GM19043 (cell line): ENCODE measurements at regions not wholly inside any gene's neighbourhood (a gene's known extent, or its start where the extent isn't known, plus 50 kb on each side); places are given as distances from the start of the nearest gene placed in this dataset.
"Not testable (repeated sequence)": the region's sequence is repeated elsewhere in the genome, so short reads cannot be mapped to it uniquely, and the experiment has no call there.

Experiments
- ATAC-seq: cut with Tn5 transposase; IDR thresholded peaks from one replicate; pipeline ENCODE4 v1.9.1; 2021; ENCODE audit warnings: low read depth; ENCODE audit not compliant: unreplicated experiment

DNA sequence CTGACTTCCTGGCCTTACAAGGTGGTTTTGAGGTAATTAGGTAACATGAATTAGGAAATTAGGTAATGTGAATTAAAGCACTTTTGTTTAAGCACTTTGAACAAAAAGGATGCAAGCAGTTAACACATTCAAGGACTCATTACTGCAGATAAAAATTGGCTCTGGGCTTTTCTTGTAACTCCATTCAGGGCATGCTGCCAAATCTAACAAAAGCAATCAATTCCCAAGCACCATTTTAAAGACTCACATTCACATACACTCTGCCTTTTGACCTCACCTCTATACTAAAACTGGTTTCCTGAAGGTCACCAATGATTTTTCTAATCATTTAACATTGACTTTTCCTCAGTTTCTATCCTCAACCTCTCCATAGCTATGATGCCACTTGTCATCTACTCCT lies 251.2 kb upstream of the RHOBTB1 start:
- no peak for ATAC-seq

DNA sequence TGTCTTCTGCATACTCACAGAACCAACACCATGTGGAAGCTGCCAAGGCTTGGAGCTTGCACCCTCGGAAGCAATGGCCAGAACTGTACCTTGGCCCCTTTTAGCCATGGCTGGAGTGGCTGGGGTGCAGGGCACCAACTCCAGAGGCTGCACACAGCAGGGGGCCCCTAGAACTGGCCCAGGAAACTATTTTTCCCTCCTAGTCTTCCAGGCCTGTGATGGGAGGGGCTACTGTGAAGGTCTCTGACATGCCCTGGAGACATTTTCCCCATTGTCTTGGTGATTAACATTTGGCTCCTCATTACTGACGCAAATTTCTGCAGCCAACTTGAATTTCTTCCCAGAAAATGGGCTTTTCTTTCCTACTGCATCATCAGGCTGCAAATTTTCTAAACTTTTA lies 248.6 kb upstream of the RHOBTB1 start:
- not testable (repeated sequence) for ATAC-seq

DNA sequence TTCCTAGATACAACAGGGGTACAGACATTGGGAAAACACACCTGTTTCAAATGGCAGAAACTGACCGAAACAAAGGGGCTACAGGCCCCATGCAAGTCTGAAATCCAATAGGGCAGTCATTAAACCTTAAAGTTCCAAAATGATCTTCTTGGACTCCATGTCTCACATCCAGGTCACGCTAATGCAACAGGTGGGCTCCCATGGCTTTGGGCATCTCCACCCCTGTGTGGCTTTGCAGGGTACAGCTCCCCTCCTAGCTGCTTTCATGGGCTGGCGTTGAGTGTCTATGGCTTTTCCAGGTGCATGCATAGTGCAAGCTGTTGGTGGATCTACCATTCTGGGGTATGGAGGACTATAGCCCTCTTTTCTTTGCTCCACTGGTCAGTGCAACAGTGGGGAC lies 248.1 kb upstream of the RHOBTB1 start:
- no peak for ATAC-seq

DNA sequence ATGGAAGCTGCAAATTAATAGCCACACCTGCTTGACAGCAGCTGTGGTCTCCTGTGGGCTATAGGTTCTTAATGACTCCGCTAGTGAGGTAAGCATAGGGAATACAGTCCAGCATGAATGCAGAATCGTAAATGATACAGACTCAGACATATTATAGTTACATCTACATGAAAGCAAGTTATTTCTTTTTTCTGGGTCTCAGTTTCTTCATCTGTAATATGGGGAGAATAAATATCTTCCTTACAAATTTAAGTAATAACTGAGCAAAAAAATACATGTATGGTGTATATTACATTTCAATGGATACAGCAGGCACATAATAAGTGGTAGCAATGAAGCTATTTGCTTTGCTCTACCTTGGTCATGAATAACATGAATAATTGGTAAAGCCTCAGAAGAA lies 245.9 kb upstream of the RHOBTB1 start:
- ATAC-seq = no peak

DNA sequence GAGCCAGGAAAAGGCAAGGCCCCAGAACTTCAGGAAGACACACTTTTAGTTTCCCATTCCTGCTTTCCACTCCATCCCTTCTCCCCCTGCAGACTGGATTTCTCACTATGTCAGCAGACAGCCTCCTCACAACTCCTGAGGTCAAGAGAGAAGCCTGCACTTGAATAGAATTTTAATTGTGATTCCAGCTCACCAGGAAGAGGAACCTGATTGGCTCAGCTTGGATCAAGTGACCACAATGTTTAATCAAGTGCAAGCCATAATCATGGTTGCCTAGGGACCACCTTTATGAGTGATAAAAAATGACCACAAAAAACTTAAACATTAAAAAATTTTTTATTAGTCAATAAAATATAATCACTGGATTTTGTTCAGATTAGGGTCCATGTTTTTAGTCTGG lies 244.7 kb upstream of the RHOBTB1 start:
- ATAC-seq = no peak

DNA sequence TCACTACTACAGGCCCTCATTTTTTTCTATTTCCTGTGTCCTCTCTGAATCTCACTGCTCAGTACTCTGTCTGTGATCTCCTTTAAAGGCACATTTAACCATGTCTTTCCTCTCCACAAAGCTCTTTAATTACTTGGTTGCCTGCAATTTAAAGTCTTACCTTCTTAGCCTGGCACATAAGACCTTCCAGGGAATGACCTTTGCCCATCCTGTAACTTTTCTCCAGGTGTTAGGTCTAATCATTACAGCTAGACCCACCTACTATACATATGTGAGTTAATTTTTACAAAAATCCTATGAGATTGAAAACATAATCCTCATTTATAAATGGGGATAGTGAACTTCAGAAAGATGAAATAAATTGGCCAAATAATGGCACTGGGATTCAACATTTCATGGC lies 244.1 kb upstream of the RHOBTB1 start:
- no peak for ATAC-seq

DNA sequence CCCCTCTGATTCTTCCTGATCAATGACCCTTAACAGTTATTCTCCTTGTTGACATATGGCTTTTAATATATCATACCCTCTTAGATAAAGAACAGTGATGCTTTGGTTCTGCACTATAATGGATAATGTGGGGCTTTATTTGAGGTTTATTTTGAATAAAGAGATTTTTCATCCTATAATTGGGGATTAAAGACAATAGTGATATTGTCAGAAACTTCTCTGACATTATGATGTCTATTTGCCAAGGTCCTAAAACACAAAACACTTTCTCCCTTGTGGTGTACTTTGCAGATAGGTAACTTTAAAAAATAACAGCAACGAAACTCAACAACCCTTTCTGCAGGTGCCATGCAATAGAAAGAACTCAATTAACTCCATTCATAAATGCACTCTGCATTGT lies 243.6 kb upstream of the RHOBTB1 start:
- ATAC-seq = no peak

DNA sequence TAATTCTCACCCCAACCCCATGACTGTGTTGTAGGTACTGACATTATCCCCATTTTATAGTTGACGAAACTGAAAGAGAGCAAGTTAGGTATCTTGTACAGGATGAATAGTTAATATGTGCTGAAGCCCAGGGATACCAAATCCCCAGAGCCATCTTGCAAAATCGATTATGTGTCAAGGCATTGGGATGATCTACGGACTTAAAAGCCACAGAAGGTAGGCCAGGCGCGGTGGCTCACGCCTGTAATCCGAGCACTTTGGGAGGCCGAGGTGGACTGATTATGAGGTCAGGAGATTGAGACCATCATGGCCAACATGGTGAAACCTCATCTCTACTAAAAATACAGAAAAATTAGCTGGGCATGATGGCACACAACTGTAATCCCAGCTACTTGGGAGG lies 242.4 kb upstream of the RHOBTB1 start:
- no peak for ATAC-seq

DNA sequence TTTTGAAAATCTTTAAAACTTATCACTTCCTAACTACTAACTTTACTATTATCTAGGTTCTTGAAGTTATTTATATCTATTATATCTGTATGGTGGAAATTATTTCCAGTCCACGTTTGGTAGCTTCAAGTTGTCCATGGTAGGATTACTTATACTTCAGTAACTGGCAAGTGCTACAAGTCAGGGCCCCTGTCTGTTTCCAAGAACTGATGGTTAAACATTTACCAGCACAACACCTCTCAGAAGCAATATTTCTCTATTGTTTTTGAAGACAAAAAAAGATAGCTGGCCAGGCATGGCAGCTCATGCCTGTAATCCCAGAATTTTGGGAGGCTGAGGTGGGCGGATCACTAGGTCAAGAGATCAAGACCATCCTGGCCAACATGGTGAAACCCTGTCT lies 240.4 kb upstream of the RHOBTB1 start:
- no peak for ATAC-seq

DNA sequence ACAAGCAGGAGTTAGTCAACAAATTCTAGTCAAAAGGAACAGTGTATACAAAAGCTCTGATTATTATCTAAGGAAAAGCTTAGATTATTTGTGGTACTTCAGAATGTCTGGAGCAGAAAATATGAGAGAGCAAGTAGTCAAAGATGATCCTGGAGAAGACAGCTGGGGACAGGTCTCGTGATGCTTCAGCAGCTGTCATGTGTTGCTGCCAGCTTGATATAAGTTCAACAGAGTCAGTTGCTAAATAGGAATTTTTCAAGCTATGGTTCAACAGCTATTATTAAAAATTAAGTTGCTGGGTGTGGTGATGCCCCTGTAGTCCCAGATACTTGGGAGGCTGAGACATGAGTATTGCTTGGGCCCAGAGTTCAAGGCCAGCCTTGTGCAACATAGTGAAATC lies 240.0 kb upstream of the RHOBTB1 start:
- no peak for ATAC-seq

DNA sequence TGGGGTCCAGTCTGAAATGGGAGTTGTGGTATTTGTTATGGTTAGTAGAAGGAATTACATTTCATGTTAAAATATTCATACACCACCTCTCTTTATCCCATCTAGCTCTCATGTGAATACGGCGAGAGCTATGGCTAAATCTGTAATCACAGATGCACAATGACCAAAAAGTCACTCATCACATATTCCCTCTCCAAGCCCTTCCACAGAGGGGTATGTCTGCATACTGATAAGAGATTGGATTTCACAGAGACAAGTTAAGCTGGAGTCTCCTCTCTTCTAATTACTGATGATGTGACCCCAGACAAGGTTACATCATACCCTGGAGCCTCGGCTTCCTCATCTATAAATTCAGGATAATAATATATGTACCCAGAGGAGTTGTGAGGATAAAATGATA lies 237.8 kb upstream of the RHOBTB1 start:
- ATAC-seq = no peak

DNA sequence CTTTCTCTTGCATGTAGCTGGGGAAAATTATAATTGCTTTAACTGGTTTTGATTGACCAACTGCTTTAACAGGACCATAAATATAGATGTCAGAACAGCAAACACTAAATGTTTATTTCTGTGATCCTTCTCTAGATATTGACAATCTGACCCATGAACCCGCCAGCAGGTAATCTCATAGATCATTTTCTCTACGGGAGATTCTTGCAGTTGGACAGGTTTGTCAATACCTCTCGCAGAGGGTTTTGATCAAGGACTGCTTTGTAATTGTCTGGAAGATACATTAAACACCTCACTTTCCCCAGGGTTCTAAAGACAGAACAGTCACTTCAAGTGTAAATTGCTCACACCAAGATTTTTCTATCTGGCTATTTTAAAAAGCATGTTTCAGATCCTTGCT lies 235.8 kb upstream of the RHOBTB1 start:
- no peak for ATAC-seq

DNA sequence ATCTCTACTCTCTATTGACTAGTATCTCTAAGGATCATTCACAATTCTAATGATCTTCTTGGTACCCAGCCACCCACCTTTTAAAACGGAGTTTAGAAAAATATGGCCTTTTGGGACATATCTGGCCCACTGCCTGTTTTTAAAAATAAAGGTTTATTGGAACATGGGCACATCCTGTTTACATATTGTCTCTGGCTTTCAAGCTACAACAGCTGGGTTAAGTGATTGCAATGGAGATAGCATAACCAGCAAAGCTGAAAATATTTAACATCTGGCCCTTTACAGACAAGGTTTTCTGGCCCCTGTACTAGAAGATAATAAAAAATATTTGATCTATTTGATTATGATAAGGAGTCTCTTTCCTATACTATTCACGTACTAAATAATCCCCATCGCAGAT lies 232.4 kb upstream of the RHOBTB1 start:
- no peak for ATAC-seq

DNA sequence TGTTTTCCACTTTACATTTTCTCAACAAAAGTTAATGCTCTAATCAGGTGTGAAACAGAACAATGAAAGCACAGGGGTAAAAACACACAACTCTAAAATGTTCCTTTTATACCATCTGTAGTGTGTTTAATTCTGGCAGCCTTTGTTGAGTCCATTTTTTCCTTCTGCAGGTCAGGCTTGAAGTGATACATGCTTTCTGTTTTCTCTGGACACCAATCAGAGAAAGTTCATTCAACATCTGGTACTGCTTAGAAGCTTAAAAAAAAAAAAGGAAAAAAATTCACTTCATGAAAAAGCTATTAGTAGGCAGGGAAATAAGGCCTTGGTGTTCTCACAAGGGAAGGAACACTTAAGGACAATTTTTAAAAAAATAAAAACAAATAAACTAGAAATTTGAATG lies 231.3 kb upstream of the RHOBTB1 start:
- ATAC-seq = no peak

DNA sequence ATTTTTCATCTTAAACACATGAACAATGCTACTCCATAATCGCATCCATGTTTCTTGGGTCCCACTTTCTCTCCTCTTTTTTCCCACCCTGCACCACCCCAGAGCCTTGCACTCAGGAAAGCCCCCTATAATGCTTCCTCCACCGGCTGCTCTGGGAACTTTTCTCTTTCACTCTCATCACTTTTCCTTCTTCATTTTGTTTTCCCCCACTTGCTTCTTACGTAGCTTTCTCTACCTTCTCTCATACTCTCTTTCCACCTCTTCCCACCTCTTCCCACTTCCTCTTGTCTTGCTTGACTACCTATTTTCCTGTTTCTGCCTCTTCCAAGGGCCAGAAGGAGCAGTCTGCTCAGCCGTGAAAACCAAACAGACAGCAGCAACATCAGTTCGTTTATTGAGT lies 229.5 kb upstream of the RHOBTB1 start:
- no peak for ATAC-seq

DNA sequence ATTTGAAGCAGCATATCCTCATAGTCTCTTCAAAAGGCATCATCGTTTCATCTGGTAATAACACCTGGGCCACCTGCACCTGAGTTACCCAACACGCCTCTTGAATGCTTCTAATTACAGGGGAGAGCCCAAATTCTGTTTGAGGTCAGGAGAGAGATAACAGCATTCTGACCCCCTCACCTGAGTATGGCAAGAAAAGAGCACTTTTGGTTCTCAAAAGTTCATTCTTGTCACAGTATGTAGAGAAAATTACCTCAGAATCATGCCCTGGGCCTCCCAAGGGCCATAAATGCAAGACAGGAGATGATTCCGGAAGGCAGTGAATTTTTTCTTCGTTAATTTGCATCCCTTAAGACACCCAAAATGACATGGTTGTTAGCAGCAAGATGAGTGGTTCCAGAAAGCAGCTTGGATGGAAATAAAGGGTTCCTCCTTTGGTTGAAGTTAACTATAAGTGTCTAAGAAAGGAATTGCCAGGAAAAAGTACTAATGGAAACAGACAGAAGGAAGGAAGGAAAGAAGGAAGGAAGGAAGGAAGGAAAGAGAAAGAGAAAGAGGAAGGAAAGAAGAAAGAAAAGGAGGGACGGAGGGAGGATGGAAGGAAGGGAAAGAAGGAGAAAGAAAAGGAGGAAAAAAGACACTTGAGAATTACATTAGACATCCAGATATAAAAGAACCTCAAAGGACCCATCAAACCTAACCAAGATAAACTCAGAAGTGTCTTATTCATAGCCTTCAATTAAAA lies 228.4 kb upstream of the RHOBTB1 start:
- no peak for ATAC-seq

DNA sequence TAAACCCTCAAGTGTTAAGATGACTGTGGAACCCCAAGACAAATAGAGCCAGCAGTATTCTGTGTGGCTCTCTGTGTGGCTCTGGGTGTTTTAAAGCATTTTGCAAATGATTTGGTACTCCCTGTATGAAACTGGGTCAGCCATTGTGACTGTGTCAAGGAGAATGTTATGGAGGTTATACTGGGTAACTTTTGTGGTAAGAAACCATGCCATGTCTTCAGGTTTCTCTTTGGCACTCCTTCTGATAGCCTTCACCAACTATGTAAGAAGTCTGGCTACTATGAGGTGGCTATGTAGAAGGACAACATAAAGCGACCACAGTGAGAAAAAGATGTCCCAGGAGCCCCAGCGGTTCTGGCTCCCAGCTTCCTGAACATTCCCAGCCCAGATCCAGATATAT lies 226.6 kb upstream of the RHOBTB1 start:
- no peak for ATAC-seq

DNA sequence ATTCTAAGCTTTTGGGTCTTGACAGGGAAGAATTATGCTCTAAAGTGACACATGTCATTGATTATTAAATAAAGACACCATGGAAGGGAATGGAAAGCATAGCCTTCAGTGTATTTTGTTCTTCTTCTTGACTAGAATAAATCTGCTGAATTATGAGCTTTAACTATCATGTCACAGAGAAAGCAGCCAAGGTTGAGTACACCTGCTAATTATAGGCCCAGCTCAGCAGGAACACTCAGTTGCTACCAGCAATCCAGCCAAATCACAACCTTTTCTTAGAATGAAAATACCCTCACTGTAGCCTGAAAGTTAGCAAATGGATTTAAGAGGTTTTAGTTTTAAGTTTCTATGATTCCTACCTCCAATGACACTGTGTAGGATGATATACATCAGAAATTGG lies 225.3 kb upstream of the RHOBTB1 start:
- no peak for ATAC-seq

DNA sequence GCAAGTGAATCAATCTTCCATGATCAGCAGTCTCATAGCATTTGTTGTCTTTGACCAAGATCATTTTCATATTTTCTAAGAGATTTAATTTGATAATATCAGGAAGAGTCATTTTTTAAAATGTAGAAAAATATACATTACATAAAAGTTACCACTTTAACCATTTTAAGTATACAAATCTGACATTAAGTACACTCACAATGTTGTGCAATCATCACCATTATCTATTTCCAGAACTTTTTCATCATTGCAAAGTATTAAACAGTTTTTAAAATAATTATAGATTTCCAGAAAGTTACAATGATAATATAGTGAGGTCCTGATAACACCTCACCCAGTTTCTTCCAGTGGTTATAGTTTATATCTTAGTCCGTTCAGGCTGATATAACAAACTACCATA lies 222.5 kb upstream of the RHOBTB1 start:
- no peak for ATAC-seq

DNA sequence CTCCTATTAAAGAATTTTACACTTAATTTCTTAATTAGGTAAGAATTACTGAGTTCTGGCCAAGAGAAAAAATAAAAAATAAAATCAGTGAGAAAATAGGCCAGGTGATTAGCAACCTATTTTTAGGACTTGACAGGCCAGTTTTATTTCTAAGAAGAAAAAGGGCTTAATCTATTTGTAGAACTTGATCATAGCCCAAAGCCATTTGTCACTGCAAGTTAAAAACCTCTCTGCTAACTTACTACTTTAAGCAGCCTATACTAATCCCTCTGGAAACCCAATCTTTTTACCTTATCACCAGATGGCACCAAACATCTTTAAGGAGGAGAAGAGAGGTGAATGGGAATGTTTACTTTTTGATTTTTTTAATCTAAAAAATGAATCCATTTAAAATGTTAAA lies 222.1 kb upstream of the RHOBTB1 start:
- no peak for ATAC-seq

DNA sequence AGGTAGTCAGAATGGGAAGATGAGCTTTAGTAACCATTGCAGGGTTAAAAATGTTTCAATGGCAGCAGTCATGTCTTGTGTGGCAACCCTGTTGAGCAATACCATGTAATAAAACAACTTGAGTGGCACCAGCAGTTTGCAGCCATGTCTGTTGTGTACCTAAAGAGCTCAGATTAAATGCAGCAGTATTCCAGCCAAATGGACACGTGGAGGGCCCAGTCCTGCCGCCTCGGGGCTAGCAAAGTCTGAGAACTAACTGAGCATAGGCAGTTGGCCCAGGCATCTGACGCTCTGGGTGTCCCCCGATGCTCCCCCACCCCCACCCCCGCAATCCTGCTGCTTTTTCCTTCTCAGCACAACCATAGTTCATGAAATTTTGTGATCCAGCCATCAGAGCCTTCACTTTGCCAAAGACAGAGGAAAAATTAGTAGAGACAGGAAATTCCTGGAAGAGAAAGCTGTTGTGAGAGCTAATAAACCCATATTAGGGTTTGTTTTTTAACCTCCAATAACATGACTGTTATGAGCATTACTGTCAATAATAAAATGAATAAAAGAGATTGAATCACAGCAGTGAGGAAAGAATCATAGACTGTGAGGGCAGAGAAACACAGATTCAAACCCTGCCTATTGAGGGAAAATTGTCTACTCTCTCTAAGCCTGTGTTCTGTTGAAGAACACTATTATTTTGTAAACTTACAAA lies 220.6 kb upstream of the RHOBTB1 start:
- ATAC-seq = no peak

DNA sequence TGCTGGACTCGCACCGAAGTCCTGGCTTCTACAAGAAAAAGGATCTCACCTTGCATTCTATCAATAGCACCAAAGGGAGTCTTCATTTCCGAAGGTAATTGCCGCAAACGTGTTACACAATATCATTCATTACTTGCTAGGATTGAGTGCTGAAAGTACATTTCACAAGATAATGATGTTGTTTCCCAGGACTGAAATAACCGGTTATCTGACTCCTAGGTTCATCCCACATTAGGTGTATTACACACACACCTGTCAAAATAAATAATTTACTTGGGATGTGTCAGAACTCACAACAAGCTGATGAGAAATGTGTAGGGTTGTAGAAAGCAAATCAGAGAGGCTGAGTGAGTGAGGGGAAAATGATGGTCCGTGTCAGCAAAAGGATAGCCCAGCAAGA lies 219.4 kb upstream of the RHOBTB1 start:
- no peak for ATAC-seq
